Chondrocyte (in vitro differentiated cells): ENCODE measurements at regions not wholly inside any gene's neighbourhood (a gene's known extent, or its start where the extent isn't known, plus 50 kb on each side); places are given as distances from the start of the nearest gene placed in this dataset.

Experiments used
- DNase-seq: peaks from one replicate; pipeline ENCODE4 v3.0.0; 2021; ENCODE audit warnings: mixed read lengths, low spot score
- H3K27ac Mint-ChIP-seq: one replicate; pipeline ENCODE4 v1.8.0; 2021; ENCODE audit warnings: mild to moderate bottlenecking, moderate library complexity, mixed read lengths; ENCODE audit not compliant: unreplicated experiment
- H3K27me3 Mint-ChIP-seq: 2 replicates; pipeline ENCODE4 v1.8.0; 2021; ENCODE audit warnings: low read depth, mixed read lengths
- H3K36me3 Mint-ChIP-seq: 2 replicates; pipeline ENCODE4 v1.8.0; 2021; ENCODE audit warnings: low read depth, mixed read lengths
- H3K4me1 Mint-ChIP-seq: 2 replicates; pipeline ENCODE4 v1.8.0; 2021; ENCODE audit warnings: low read depth, mild to moderate bottlenecking, mixed read lengths
- H3K4me3 Mint-ChIP-seq: one replicate; pipeline ENCODE4 v1.8.0; 2021; ENCODE audit warnings: mild to moderate bottlenecking, moderate library complexity, mixed read lengths; ENCODE audit not compliant: unreplicated experiment
- H3K9me3 Mint-ChIP-seq: 2 replicates; pipeline ENCODE4 v1.8.0; 2021; ENCODE audit warnings: low read depth, mixed read lengths
- CTCF ChIP-seq: fragments of 200-600 bp; sonication (generic); IDR thresholded peaks from 2 replicates; pipeline ENCODE4 v1.5.0; 2021; ENCODE audit warnings: antibody characterized with exemption, mild to moderate bottlenecking, moderate library complexity

GRCh38 chr3:31370380-31370666 is 162.4 kb upstream of the STT3B start:
- no peak for TF ChIP-seq CTCF
- H3K27ac Mint-ChIP-seq, result peak overlapping the region; percentile 55
- H3K36me3 Mint-ChIP-seq, result no peaks in the 10 kb centered on the region
- H3K4me1 Mint-ChIP-seq, result peaks cover 34% of the 10 kb centered on the region
- H3K27me3 Mint-ChIP-seq, result no peaks in the 10 kb centered on the region
- DNase-seq, result no peak
- H3K4me3 Mint-ChIP-seq, result no peak overlapping the region
- H3K9me3 Mint-ChIP-seq, result no peaks in the 10 kb centered on the region

- no peak for DNase-seq
These were observed 162.0 kb upstream of the STT3B start for GRCh38 chr3:31370681-31371080.

GRCh38 chr3:31371484-31372177 is 161.1 kb upstream of the STT3B start:
- H3K9me3 Mint-ChIP-seq, result no peaks in the 10 kb centered on the region
- H3K4me3 Mint-ChIP-seq, result no peak overlapping the region
- TF ChIP-seq CTCF, result no peak
- H3K4me1 Mint-ChIP-seq, result peaks cover 32% of the 10 kb centered on the region
- peak overlapping the region; percentile 53 for H3K27ac Mint-ChIP-seq
- no peak for DNase-seq
- H3K36me3 Mint-ChIP-seq, result no peaks in the 10 kb centered on the region
- no peaks in the 10 kb centered on the region for H3K27me3 Mint-ChIP-seq

More at GRCh38 chr3:31370681-31371080, 162.0 kb upstream of the STT3B start:
- H3K27ac Mint-ChIP-seq, result no peak overlapping the region
- no peak overlapping the region for H3K4me3 Mint-ChIP-seq
- no peaks in the 10 kb centered on the region for H3K9me3 Mint-ChIP-seq
- H3K36me3 Mint-ChIP-seq, result no peaks in the 10 kb centered on the region
- peaks cover 32% of the 10 kb centered on the region for H3K4me1 Mint-ChIP-seq
- no peaks in the 10 kb centered on the region for H3K27me3 Mint-ChIP-seq
- TF ChIP-seq CTCF, result no peak

GRCh38 chr3:31373681-31374080 is 159.0 kb upstream of the STT3B start:
- Mint-ChIP-seq H3K36me3 (no peaks in the 10 kb centered on the region), H3K9me3 (no peaks in the 10 kb centered on the region), H3K27ac (no peak overlapping the region), H3K27me3 (no peaks in the 10 kb centered on the region), H3K4me1 (peaks cover 41% of the 10 kb centered on the region), H3K4me3 (no peak overlapping the region)
- no peak for TF ChIP-seq CTCF
- DNase-seq, result no peak

- Mint-ChIP-seq H3K27ac (no peak overlapping the region), H3K36me3 (no peaks in the 10 kb centered on the region), H3K4me1 (peaks cover 16% of the 10 kb centered on the region), H3K27me3 (no peaks in the 10 kb centered on the region), H3K9me3 (no peaks in the 10 kb centered on the region), H3K4me3 (no peak overlapping the region)
- no peak for DNase-seq
- no peak for TF ChIP-seq CTCF
These were observed 155.6 kb upstream of the STT3B start for GRCh38 chr3:31377045-31377642.
